HCT116 (cell line): ENCODE measurements at regions not wholly inside any gene's neighbourhood (a gene's known extent, or its start where the extent isn't known, plus 50 kb on each side); places are given as distances from the start of the nearest gene placed in this dataset.

Experiments
- ATAC-seq: fragments of 200-7000 bp; cut with Tn5 transposase; 2 replicates; pipeline ENCODE4 v1.9.1; 2020; ENCODE audit warnings: mild to moderate bottlenecking, moderate library complexity
- BruUV-seq: library from RNA; stranded (reverse); fragments of 400-500 nt; replicated peaks from 2 replicates; lab custom pipeline; 2021; lab: Mats Ljungman, UMichigan
- CTCF ChIA-PET: fragments of 300-600 bp; sonication (Branson Sonifier 250); formaldehyde crosslinking; loops from one replicate; lab custom pipeline; 2021; ENCODE audit warnings: antibody characterized with exemption; lab: Charles Lee
- POLR2A ChIA-PET: fragments of 300-600, 350-600 bp; sonication (Branson Sonifier 250); formaldehyde crosslinking; loops from one replicate; lab custom pipeline; 2021; ENCODE audit warnings: antibody characterized with exemption; lab: Charles Lee
- RAD21 ChIA-PET, 2 experiments: fragments of 300-600 bp; sonication (Branson Sonifier 250); formaldehyde crosslinking; loops; one replicate each; lab custom pipeline; 2023; ENCODE audit warnings: low total read pairs in 2 of 2; ENCODE audit not compliant: uncharacterized antibody in 2 of 2, unreplicated experiment in 2 of 2, low non-redundant PET in 1 of 2; lab: Charles Lee
- DNase-seq: peaks from one replicate; pipeline ENCODE4 v3.0.0-alpha.2; 2010; ENCODE audit warnings: low read depth, low spot score
- H2AFZ ChIP-seq: fragments of 200-600 bp; shearing (Covaris generic), sonication (generic); 2 replicates; pipeline ENCODE4 v1.6.1; 2017; ENCODE audit warnings: low read depth, mixed run types, mixed read lengths, antibody characterized with exemption, low read length; ENCODE audit not compliant: poor library complexity, severe bottlenecking
- H3K27ac ChIP-seq: 2 replicates; pipeline ENCODE4 v1.5.1; 2012; ENCODE audit warnings: low read depth, low read length
- H3K27me3 ChIP-seq: fragments of 200-600 bp; sonication (generic); 2 replicates; pipeline ENCODE4 v1.6.1; 2016; ENCODE audit warnings: mixed run types, low read length, mixed read lengths; ENCODE audit not compliant: insufficient read depth
- H3K36me3 ChIP-seq, 2 experiments: fragments of 200-500 bp in 1 of 2; fragments of 200-600 bp in 1 of 2; sonication (Bioruptor generic) in 1 of 2; sonication (generic) in 1 of 2; 2 replicates each; pipeline versions ENCODE4 v1.5.1 to v1.6.1; 2014 to 2016; ENCODE audit warnings: low read length in 2 of 2, inconsistent platforms in 1 of 2, mixed read lengths in 1 of 2, mixed run types in 1 of 2; ENCODE audit not compliant: insufficient read depth in 2 of 2, control insufficient read depth in 1 of 2
- H3K4me1 ChIP-seq, 2 experiments: fragments of 200-600 bp in 1 of 2; sonication (generic) in 1 of 2; 2 replicates each; pipeline versions ENCODE4 v1.5.1 to v1.6.1; 2012 to 2017; ENCODE audit warnings: low read length in 2 of 2, inconsistent platforms in 1 of 2, mild to moderate bottlenecking in 1 of 2, mixed read lengths in 1 of 2, mixed run types in 1 of 2, moderate library complexity in 1 of 2; ENCODE audit not compliant: insufficient read depth in 2 of 2, control insufficient read depth in 1 of 2
- H3K4me2 ChIP-seq: fragments of 200-600 bp; sonication (generic); 2 replicates; pipeline ENCODE4 v1.6.1; 2017; ENCODE audit warnings: mixed run types, low read length, mixed read lengths
- H3K4me3 ChIP-seq, 2 experiments: fragments of 200-600 bp in 1 of 2; sonication (generic) in 1 of 2; replicated peaks in 1 of 2; 2 replicates each; pipeline ENCODE4 v1.5.1; 2011 to 2016; ENCODE audit warnings: low read length in 2 of 2, control low read depth in 1 of 2, low read depth in 1 of 2, mild to moderate bottlenecking in 1 of 2, mixed read lengths in 1 of 2, mixed run types in 1 of 2
- H3K79me2 ChIP-seq: fragments of 200-600 bp; sonication (generic); 2 replicates; pipeline ENCODE4 v1.6.1; 2017; ENCODE audit warnings: mild to moderate bottlenecking, mixed run types, low read length, moderate library complexity, mixed read lengths; ENCODE audit not compliant: insufficient read depth
- H3K9ac ChIP-seq: fragments of 200-600 bp; sonication (generic); 2 replicates; pipeline ENCODE4 v1.6.1; 2016; ENCODE audit warnings: low read length, mixed read lengths
- H3K9me2 ChIP-seq: fragments of 200-600 bp; sonication (generic), shearing (Covaris generic); 2 replicates; pipeline ENCODE4 v1.6.1; 2017; ENCODE audit warnings: mixed run types, mild to moderate bottlenecking, moderate library complexity; ENCODE audit not compliant: insufficient read depth
- H3K9me3 ChIP-seq, 2 experiments: fragments of 200-500 bp in 1 of 2; fragments of 200-600 bp in 1 of 2; sonication (Bioruptor generic) in 1 of 2; sonication (generic) in 1 of 2; 2 replicates each; pipeline ENCODE4 v1.6.1; 2014 to 2017; ENCODE audit warnings: low read length in 2 of 2, mixed read lengths in 2 of 2, inconsistent platforms in 1 of 2, low read depth in 1 of 2, mild to moderate bottlenecking in 1 of 2, mixed run types in 1 of 2, moderate library complexity in 1 of 2; ENCODE audit not compliant: control insufficient read depth in 1 of 2, insufficient read depth in 1 of 2
- H4K20me1 ChIP-seq: fragments of 200-600 bp; sonication (generic), shearing (Covaris generic); 2 replicates; pipeline ENCODE4 v1.6.1; 2017; ENCODE audit warnings: mixed run types, mild to moderate bottlenecking, moderate library complexity; ENCODE audit not compliant: insufficient read depth
- CBX3 ChIP-seq: IDR thresholded peaks from 2 replicates; pipeline ENCODE4 v1.6.1; 2012; ENCODE audit warnings: low read depth
- ELF1 ChIP-seq: IDR thresholded peaks from 2 replicates; pipeline ENCODE4 v1.6.1; 2012; ENCODE audit warnings: low read depth, borderline replicate concordance
- EZH2 ChIP-seq: fragments of 200-600 bp; sonication (generic); IDR thresholded peaks from 2 replicates; pipeline ENCODE4 v1.6.1; 2017; ENCODE audit warnings: antibody characterized with exemption, mixed run types
- FOSL1 ChIP-seq: IDR thresholded peaks from 2 replicates; pipeline ENCODE4 v1.6.1; 2012; ENCODE audit warnings: low read depth
- JUND ChIP-seq: IDR thresholded peaks from 2 replicates; pipeline ENCODE4 v1.6.1; 2012
- POLR2A ChIP-seq: IDR thresholded peaks from 2 replicates; pipeline ENCODE4 v1.7.0; 2011; ENCODE audit warnings: borderline replicate concordance; ENCODE audit not compliant: insufficient read depth, insufficient read length; ENCODE audit errors: extremely low read depth
- RAD21 ChIP-seq: IDR thresholded peaks from 2 replicates; pipeline ENCODE4 v1.6.1; 2012; ENCODE audit warnings: low read depth, mild to moderate bottlenecking
- SIN3A ChIP-seq: IDR thresholded peaks from 2 replicates; pipeline ENCODE4 v1.6.1; 2012; ENCODE audit warnings: low read depth
- SRF ChIP-seq: IDR thresholded peaks from 2 replicates; pipeline ENCODE4 v1.6.1; 2012; ENCODE audit warnings: low read depth
- TCF7L2 ChIP-seq: IDR thresholded peaks from 2 replicates; pipeline ENCODE4 v1.7.0; 2011; ENCODE audit warnings: borderline replicate concordance, inconsistent platforms; ENCODE audit not compliant: insufficient read depth, insufficient read length; ENCODE audit errors: extremely low read depth
- YY1 ChIP-seq: IDR thresholded peaks from 2 replicates; pipeline ENCODE4 v1.6.1; 2011; ENCODE audit warnings: low read length, low read depth, moderate library complexity, mild to moderate bottlenecking; ENCODE audit not compliant: insufficient replicate concordance; ENCODE audit errors: extremely low read depth
- ZNF274 ChIP-seq: fragments of 200-500 bp; sonication (Bioruptor generic); IDR thresholded peaks from 2 replicates; pipeline ENCODE4 v1.6.1; 2014; ENCODE audit warnings: mild to moderate bottlenecking, low read depth, low read length, inconsistent platforms
- intact Hi-C: fragments of 100-400 bp; cut with micrococcal nuclease; formaldehyde crosslinking; loops from 2 replicates; pipeline ENCODE4 v1.10.0; 2022
- TF ChIP-seq, protein P1 (sequence below): IDR thresholded peaks from 2 replicates; pipeline ENCODE4 v1.6.1; 2012
- TF ChIP-seq, protein P2 (sequence below), 3 experiments: fragments of 200-600 bp in 1 of 3; sonication (generic) in 1 of 3; IDR thresholded peaks in 2 of 3; conservative IDR thresholded peaks in 1 of 3; 2 replicates each; pipeline ENCODE4 v1.5.1; 2012 to 2017; ENCODE audit warnings: low read depth in 2 of 3, low read length in 2 of 3, antibody characterized with exemption in 1 of 3, borderline replicate concordance in 1 of 3, control low read depth in 1 of 3, mild to moderate bottlenecking in 1 of 3, mixed read lengths in 1 of 3, mixed run types in 1 of 3, moderate library complexity in 1 of 3; ENCODE audit not compliant: insufficient read depth in 1 of 3
- TF ChIP-seq, protein P3 (sequence below): IDR thresholded peaks from 2 replicates; pipeline ENCODE4 v1.6.1; 2012
- TF ChIP-seq, protein P4 (sequence below): IDR thresholded peaks from 2 replicates; pipeline ENCODE4 v1.6.1; 2011; ENCODE audit warnings: mild to moderate bottlenecking, low read length, moderate library complexity; ENCODE audit not compliant: insufficient replicate concordance; ENCODE audit errors: extremely low read depth

DNA sequence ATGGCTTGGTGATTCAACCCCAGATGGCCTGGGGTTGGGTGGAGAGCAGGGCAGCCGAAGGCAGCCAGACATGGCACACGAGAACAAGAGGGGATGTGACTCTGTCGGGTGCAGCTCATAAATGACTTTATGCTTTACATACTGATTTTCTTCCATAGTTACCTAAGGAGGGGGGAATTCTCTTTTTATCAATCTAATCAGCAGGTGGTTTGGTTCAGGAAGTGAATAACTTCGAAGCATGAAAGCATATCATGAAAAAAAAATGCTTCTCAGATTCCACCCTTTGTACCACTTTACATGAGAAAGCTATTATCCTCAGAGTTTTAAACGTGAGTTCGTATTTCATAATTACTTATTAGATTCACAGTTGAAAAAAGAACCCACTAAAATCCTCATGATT, 908.9 kb upstream of the LCORL start:
- ChIA-PET RAD21 (no interaction called here), POLR2A (no interaction called here), CTCF (no interaction called here)
- Histone ChIP-seq H3K36me3 (no peaks in the 10 kb centered on the region), H4K20me1 (no peaks in the 10 kb centered on the region), H3K9ac (no peak overlapping the region), H3K4me1 (no peaks in the 10 kb centered on the region), H3K27me3 (no peaks in the 10 kb centered on the region), H3K27ac (no peak overlapping the region), H2AFZ (no peak overlapping the region), H3K9me3 (no peaks in the 10 kb centered on the region), H3K9me2 (no peaks in the 10 kb centered on the region), H3K79me2 (no peaks in the 10 kb centered on the region), H3K4me2 (no peak overlapping the region), H3K4me3 (no peak overlapping the region)
- BruUV-seq = no TSS peak
- ATAC-seq (no peak), DNase-seq (no peak)
- no peak for TF ChIP-seq RAD21
- no peak for TF ChIP-seq SRF
- TF ChIP-seq, protein P1, sequence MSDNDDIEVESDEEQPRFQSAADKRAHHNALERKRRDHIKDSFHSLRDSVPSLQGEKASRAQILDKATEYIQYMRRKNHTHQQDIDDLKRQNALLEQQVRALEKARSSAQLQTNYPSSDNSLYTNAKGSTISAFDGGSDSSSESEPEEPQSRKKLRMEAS = no peak
- no peak for TF ChIP-seq TCF7L2
- no peak for TF ChIP-seq FOSL1
- TF ChIP-seq, protein P2, sequence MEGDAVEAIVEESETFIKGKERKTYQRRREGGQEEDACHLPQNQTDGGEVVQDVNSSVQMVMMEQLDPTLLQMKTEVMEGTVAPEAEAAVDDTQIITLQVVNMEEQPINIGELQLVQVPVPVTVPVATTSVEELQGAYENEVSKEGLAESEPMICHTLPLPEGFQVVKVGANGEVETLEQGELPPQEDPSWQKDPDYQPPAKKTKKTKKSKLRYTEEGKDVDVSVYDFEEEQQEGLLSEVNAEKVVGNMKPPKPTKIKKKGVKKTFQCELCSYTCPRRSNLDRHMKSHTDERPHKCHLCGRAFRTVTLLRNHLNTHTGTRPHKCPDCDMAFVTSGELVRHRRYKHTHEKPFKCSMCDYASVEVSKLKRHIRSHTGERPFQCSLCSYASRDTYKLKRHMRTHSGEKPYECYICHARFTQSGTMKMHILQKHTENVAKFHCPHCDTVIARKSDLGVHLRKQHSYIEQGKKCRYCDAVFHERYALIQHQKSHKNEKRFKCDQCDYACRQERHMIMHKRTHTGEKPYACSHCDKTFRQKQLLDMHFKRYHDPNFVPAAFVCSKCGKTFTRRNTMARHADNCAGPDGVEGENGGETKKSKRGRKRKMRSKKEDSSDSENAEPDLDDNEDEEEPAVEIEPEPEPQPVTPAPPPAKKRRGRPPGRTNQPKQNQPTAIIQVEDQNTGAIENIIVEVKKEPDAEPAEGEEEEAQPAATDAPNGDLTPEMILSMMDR (IDR thresholded peaks at IDR 0.05 in 2 of 3, conservative IDR thresholded peaks at IDR 0.05 in 1 of 3; ENCODE audit: borderline replicate concordance in 1 of 3, insufficient read depth in 1 of 3, low read depth in 2 of 3, low read length in 2 of 3) = no peak
- TF ChIP-seq, protein P3, sequence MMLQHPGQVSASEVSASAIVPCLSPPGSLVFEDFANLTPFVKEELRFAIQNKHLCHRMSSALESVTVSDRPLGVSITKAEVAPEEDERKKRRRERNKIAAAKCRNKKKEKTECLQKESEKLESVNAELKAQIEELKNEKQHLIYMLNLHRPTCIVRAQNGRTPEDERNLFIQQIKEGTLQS = no peak
- TF ChIP-seq ELF1 = no peak
- TF ChIP-seq JUND = no peak
- no peak for TF ChIP-seq EZH2
- TF ChIP-seq SIN3A = no peak
- no peak for TF ChIP-seq YY1
- TF ChIP-seq ZNF274 = no peak
- TF ChIP-seq POLR2A = no peak
- TF ChIP-seq CBX3 = no peak
- TF ChIP-seq, protein P4, sequence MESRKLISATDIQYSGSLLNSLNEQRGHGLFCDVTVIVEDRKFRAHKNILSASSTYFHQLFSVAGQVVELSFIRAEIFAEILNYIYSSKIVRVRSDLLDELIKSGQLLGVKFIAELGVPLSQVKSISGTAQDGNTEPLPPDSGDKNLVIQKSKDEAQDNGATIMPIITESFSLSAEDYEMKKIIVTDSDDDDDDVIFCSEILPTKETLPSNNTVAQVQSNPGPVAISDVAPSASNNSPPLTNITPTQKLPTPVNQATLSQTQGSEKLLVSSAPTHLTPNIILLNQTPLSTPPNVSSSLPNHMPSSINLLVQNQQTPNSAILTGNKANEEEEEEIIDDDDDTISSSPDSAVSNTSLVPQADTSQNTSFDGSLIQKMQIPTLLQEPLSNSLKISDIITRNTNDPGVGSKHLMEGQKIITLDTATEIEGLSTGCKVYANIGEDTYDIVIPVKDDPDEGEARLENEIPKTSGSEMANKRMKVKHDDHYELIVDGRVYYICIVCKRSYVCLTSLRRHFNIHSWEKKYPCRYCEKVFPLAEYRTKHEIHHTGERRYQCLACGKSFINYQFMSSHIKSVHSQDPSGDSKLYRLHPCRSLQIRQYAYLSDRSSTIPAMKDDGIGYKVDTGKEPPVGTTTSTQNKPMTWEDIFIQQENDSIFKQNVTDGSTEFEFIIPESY = no peak
- intact Hi-C loops = no loop called here
